ENCODE measurements at regions not wholly inside any gene's neighbourhood (a gene's known extent, or its start where the extent isn't known, plus 50 kb on each side); places are given as distances from the start of the nearest gene placed in this dataset.

GRCh38 chr10:65602182-65602865 is 1323.5 kb upstream of the LRRTM3 start:
- no peak overlapping the region for H3K4me3 ChIP-seq (ENCODE audit: control insufficient read depth, low read depth, low read length)
- TF ChIP-seq, protein P1, sequence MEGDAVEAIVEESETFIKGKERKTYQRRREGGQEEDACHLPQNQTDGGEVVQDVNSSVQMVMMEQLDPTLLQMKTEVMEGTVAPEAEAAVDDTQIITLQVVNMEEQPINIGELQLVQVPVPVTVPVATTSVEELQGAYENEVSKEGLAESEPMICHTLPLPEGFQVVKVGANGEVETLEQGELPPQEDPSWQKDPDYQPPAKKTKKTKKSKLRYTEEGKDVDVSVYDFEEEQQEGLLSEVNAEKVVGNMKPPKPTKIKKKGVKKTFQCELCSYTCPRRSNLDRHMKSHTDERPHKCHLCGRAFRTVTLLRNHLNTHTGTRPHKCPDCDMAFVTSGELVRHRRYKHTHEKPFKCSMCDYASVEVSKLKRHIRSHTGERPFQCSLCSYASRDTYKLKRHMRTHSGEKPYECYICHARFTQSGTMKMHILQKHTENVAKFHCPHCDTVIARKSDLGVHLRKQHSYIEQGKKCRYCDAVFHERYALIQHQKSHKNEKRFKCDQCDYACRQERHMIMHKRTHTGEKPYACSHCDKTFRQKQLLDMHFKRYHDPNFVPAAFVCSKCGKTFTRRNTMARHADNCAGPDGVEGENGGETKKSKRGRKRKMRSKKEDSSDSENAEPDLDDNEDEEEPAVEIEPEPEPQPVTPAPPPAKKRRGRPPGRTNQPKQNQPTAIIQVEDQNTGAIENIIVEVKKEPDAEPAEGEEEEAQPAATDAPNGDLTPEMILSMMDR (IDR thresholded peaks at IDR 0.05; ENCODE audit: control insufficient read depth, insufficient read depth, low read depth, low read length, missing control alignments), result no peak
- no peak for DNase-seq (ENCODE audit: low read depth)

DNA sequence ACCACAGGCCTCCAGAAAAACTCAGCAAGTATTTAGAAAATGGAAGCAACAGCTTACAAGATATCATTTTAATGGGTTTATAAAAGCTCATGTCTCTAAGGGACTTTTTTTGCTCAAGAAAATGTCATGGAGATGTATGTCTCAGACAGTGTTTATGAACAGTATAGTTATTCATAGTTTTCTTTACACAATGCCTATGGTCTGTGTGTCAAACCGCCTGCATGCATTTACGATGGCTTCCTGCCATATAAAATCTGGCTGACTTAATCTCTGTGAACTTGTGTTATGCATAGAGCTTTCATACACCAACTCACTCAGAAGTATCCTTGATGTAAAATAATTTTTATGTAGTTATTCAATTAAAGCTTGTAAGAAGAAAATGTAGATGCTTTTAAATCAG is 1314.2 kb upstream of the LRRTM3 start:
- TF ChIP-seq, protein P1 (IDR thresholded peaks at IDR 0.05; ENCODE audit: control insufficient read depth, insufficient read depth, low read depth, low read length, missing control alignments), result no peak
- H3K4me3 ChIP-seq (ENCODE audit: control insufficient read depth, low read depth, low read length), result no peak overlapping the region
- DNase-seq (ENCODE audit: low read depth), result no peak

DNA sequence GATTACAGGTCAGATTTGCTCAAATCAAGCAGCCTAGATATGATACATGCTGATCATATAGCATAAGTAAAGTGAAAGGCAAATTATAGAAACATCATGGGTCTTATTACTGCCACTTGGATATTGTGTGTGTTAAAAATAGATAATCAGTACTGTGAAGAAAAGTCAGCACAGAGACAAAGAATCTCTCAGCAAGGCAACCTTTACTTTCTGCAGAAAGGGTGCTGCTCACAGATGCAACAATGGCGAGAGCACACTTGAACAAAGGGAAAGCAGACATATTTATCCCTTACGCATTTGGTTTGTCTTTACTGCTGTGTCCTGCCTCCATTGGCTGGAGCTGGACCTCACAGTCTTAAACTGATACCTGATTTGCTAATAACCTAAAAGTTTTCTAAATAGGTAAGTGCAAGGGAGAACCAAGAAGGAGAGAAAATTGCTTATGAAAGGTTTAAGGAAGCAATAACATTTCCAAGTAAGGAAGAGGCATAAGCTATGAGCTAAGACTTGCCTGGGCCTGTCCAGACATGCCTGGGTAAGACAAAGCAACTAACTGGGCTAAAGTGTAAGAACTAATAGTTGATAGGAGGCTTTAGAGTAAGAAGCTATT is 1310.8 kb upstream of the LRRTM3 start:
- TF ChIP-seq, protein P1 (IDR thresholded peaks at IDR 0.05; ENCODE audit: control insufficient read depth, insufficient read depth, low read depth, low read length, missing control alignments), result no peak
- no peak for DNase-seq (ENCODE audit: low read depth)
- H3K4me3 ChIP-seq (ENCODE audit: control insufficient read depth, low read depth, low read length), result no peak overlapping the region

DNA sequence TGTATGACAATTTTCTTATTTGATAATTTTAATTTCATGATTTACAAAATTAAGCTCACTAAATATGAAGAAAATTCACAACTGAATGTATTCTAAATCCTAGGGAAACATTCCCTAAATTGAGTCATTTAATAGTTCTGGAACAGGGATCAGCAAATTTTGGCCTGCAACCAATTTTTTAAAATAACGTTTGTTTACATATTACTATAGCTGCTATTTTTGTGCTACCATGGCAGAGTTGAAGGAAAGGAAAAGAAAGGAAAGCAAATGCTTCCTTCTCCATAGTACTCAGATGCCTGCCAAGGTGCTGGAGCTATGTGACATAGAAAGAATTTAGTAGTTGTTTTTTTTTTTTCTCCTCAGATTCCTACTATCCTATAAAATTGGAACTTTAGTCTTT is 1307.7 kb upstream of the LRRTM3 start:
- no peak for DNase-seq (ENCODE audit: low read depth)
- TF ChIP-seq, protein P1 (IDR thresholded peaks at IDR 0.05; ENCODE audit: control insufficient read depth, insufficient read depth, low read depth, low read length, missing control alignments), result no peak
- H3K4me3 ChIP-seq (ENCODE audit: control insufficient read depth, low read depth, low read length), result no peak overlapping the region

DNA sequence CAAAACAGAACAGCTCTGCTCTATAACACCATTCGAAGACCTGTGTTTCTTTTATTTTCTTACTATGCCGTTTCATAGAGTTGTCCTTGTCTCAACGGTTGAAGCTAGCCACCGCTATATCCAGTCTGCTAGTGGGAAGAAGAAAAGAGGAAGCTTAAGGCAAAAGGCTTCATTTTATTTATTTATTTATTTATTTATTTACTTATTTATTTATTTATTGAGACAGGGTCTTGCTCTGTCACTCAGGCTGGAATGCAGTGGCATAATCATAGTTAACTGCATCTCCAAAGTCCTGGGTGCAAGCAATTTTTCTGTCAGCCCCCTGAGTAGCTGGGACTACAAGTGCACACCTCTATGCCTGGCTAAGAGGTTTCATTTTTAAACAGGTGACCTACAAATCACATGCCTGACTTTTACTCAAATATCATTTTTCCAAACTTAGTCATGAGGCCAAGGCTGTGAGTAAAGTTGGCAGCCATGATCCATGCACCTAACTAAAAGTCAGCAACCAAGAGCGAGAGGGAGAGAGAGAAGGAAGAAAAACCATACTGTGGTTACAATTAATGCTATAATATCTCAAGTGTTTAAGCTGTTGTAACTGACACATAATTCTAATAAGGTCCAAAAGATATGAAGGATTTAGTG is 1305.3 kb upstream of the LRRTM3 start:
- TF ChIP-seq, protein P1 (IDR thresholded peaks at IDR 0.05; ENCODE audit: control insufficient read depth, insufficient read depth, low read depth, low read length, missing control alignments), result no peak
- no peak for DNase-seq (ENCODE audit: low read depth)

GRCh38 chr10:65622608-65623007 is 1303.2 kb upstream of the LRRTM3 start:
- TF ChIP-seq, protein P1 (IDR thresholded peaks at IDR 0.05; ENCODE audit: control insufficient read depth, insufficient read depth, low read depth, low read length, missing control alignments), result no peak
- no peak overlapping the region for H3K4me3 ChIP-seq (ENCODE audit: control insufficient read depth, low read depth, low read length)
- DNase-seq (ENCODE audit: low read depth), result no peak

More for the DNA sequence above, 1305.3 kb upstream of the LRRTM3 start:
- H3K4me3 ChIP-seq (ENCODE audit: control insufficient read depth, low read depth, low read length), result no peak overlapping the region

All from AG09309 (cell line).